HepG2 (cell line): ENCODE measurements at regions not wholly inside any gene's neighbourhood (a gene's known extent, or its start where the extent isn't known, plus 50 kb on each side); places are given as distances from the start of the nearest gene placed in this dataset.

Experiments used
- FOXP1 ChIP-seq, 2 experiments: fragments of 450-650 bp in 1 of 2; IDR thresholded peaks; 2 replicates each; pipeline ENCODE4 v1.6.1; 2017 to 2018; ENCODE audit warnings: antibody characterized with exemption in 1 of 2
- ZFX ChIP-seq: sonication (generic); formaldehyde crosslinking; IDR thresholded peaks from 2 replicates; pipeline ENCODE4 v1.4.0; 2020; ENCODE audit warnings: mild to moderate bottlenecking, low read depth, missing genetic modification reagents, moderate library complexity
- ZNF703 ChIP-seq: sonication (generic); formaldehyde crosslinking; IDR thresholded peaks from 2 replicates; pipeline ENCODE4 v1.5.1; 2020; ENCODE audit warnings: missing genetic modification reagents, mild to moderate bottlenecking, moderate library complexity, borderline replicate concordance
- TF ChIP-seq, protein P1 (sequence below): sonication (generic); formaldehyde crosslinking; IDR thresholded peaks from 2 replicates; pipeline ENCODE4 v1.5.0; 2020; ENCODE audit warnings: mild to moderate bottlenecking, missing genetic modification reagents, moderate library complexity

GRCh38 chr4:171582961-171583581 is 230.1 kb upstream of the GALNTL6 start:
- TF ChIP-seq ZFX (no peak), ZNF703 (CRISPR knock-in tag) (no peak), FOXP1 (IDR thresholded peaks at IDR 0.05) (no peak), FOXP1 (CRISPR knock-in tag; IDR thresholded peaks at IDR 0.05) (no peak)
- TF ChIP-seq, protein P1, sequence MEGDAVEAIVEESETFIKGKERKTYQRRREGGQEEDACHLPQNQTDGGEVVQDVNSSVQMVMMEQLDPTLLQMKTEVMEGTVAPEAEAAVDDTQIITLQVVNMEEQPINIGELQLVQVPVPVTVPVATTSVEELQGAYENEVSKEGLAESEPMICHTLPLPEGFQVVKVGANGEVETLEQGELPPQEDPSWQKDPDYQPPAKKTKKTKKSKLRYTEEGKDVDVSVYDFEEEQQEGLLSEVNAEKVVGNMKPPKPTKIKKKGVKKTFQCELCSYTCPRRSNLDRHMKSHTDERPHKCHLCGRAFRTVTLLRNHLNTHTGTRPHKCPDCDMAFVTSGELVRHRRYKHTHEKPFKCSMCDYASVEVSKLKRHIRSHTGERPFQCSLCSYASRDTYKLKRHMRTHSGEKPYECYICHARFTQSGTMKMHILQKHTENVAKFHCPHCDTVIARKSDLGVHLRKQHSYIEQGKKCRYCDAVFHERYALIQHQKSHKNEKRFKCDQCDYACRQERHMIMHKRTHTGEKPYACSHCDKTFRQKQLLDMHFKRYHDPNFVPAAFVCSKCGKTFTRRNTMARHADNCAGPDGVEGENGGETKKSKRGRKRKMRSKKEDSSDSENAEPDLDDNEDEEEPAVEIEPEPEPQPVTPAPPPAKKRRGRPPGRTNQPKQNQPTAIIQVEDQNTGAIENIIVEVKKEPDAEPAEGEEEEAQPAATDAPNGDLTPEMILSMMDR (CRISPR knock-in tag), result no peak
